NT2/D1 (cell line): ENCODE measurements at regions not wholly inside any gene's neighbourhood (a gene's known extent, or its start where the extent isn't known, plus 50 kb on each side); places are given as distances from the start of the nearest gene placed in this dataset.

Experiments
- DNase-seq: peaks from one replicate; pipeline ENCODE4 v3.0.0-alpha.2; 2011; ENCODE audit warnings: low read depth, low spot score
- H3K27me3 ChIP-seq: 2 replicates; pipeline ENCODE4 v1.6.0; 2011; ENCODE audit warnings: mild to moderate bottlenecking; ENCODE audit not compliant: insufficient read length, insufficient read depth
- H3K36me3 ChIP-seq: 2 replicates; pipeline ENCODE4 v1.6.1; 2011; ENCODE audit warnings: mild to moderate bottlenecking, low read length, mixed read lengths; ENCODE audit not compliant: insufficient read depth, insufficient read length
- H3K4me1 ChIP-seq: 2 replicates; pipeline ENCODE4 v1.5.1; 2011; ENCODE audit not compliant: insufficient read depth, insufficient read length
- H3K4me3 ChIP-seq: 2 replicates; pipeline ENCODE4 v1.5.1; 2011; ENCODE audit warnings: low read depth; ENCODE audit not compliant: insufficient read length
- H3K9ac ChIP-seq: 2 replicates; pipeline ENCODE4 v1.6.0; 2011; ENCODE audit warnings: low read depth; ENCODE audit not compliant: insufficient read length
- H3K9me3 ChIP-seq: 2 replicates; pipeline ENCODE4 v1.5.1; 2011; ENCODE audit warnings: mild to moderate bottlenecking, low read length; ENCODE audit not compliant: insufficient read depth
- SUZ12 ChIP-seq: IDR thresholded peaks from 2 replicates; pipeline ENCODE4 v1.6.1; 2011; ENCODE audit not compliant: insufficient read length, insufficient read depth; ENCODE audit errors: extremely low read depth
- YY1 ChIP-seq: IDR thresholded peaks from 2 replicates; pipeline ENCODE4 v1.6.1; 2011; ENCODE audit not compliant: insufficient read length, insufficient read depth
- ZNF274 ChIP-seq: IDR thresholded peaks from 2 replicates; pipeline ENCODE4 v1.6.1; 2011; ENCODE audit warnings: mild to moderate bottlenecking, low read depth, low read length

- no peaks in the 10 kb centered on the region for H3K36me3 ChIP-seq
- no peak overlapping the region for H3K9ac ChIP-seq
- DNase-seq, result no peak
- no peaks in the 10 kb centered on the region for H3K4me1 ChIP-seq
- H3K4me3 ChIP-seq, result no peak overlapping the region
- no peak for TF ChIP-seq YY1
- no peak for TF ChIP-seq SUZ12
- TF ChIP-seq ZNF274, result no peak
- no peaks in the 10 kb centered on the region for H3K9me3 ChIP-seq
- no peaks in the 10 kb centered on the region for H3K27me3 ChIP-seq
Measured at GRCh38 chr3:146845361-146845760, 240.2 kb upstream of the PLSCR5 start.

- H3K27me3 ChIP-seq, result no peaks in the 10 kb centered on the region
- no peak for DNase-seq
- H3K9me3 ChIP-seq, result no peaks in the 10 kb centered on the region
- no peaks in the 10 kb centered on the region for H3K4me1 ChIP-seq
- H3K36me3 ChIP-seq, result no peaks in the 10 kb centered on the region
- H3K4me3 ChIP-seq, result no peak overlapping the region
- H3K9ac ChIP-seq, result no peak overlapping the region
- TF ChIP-seq YY1, result no peak
- no peak for TF ChIP-seq ZNF274
- TF ChIP-seq SUZ12, result no peak
Measured at GRCh38 chr3:146843476-146843875, 238.3 kb upstream of the PLSCR5 start.

- no peaks in the 10 kb centered on the region for H3K9me3 ChIP-seq
- no peak overlapping the region for H3K9ac ChIP-seq
- H3K27me3 ChIP-seq, result no peaks in the 10 kb centered on the region
- H3K36me3 ChIP-seq, result no peaks in the 10 kb centered on the region
- no peak for DNase-seq
- no peak overlapping the region for H3K4me3 ChIP-seq
- H3K4me1 ChIP-seq, result no peaks in the 10 kb centered on the region
- TF ChIP-seq SUZ12 (no peak), ZNF274 (no peak), YY1 (no peak)
Measured at GRCh38 chr3:146839727-146840375, 234.7 kb upstream of the PLSCR5 start.

- no peaks in the 10 kb centered on the region for H3K9me3 ChIP-seq
- no peaks in the 10 kb centered on the region for H3K4me1 ChIP-seq
- no peak overlapping the region for H3K4me3 ChIP-seq
- no peak for DNase-seq
- H3K27me3 ChIP-seq, result no peaks in the 10 kb centered on the region
- no peaks in the 10 kb centered on the region for H3K36me3 ChIP-seq
- TF ChIP-seq YY1 (no peak), ZNF274 (no peak), SUZ12 (no peak)
- H3K9ac ChIP-seq, result no peak overlapping the region
Measured at GRCh38 chr3:146838221-146838620, 233.1 kb upstream of the PLSCR5 start.

GRCh38 chr3:146834917-146835316 is 229.8 kb upstream of the PLSCR5 start:
- DNase-seq, result no peak
- Histone ChIP-seq H3K9me3 (no peaks in the 10 kb centered on the region), H3K27me3 (no peaks in the 10 kb centered on the region), H3K36me3 (no peaks in the 10 kb centered on the region), H3K9ac (no peak overlapping the region), H3K4me3 (no peak overlapping the region), H3K4me1 (no peaks in the 10 kb centered on the region)
- TF ChIP-seq SUZ12 (no peak), YY1 (no peak), ZNF274 (no peak)

GRCh38 chr3:146832857-146833458 is 227.8 kb upstream of the PLSCR5 start:
- Histone ChIP-seq H3K4me1 (no peaks in the 10 kb centered on the region), H3K27me3 (no peaks in the 10 kb centered on the region)
- no peak for TF ChIP-seq SUZ12
- no peak for TF ChIP-seq YY1
- no peak for TF ChIP-seq ZNF274

GRCh38 chr3:146831659-146832058 is 226.5 kb upstream of the PLSCR5 start:
- Histone ChIP-seq H3K4me3 (no peak overlapping the region), H3K4me1 (no peaks in the 10 kb centered on the region), H3K36me3 (no peaks in the 10 kb centered on the region), H3K27me3 (no peaks in the 10 kb centered on the region), H3K9me3 (no peaks in the 10 kb centered on the region), H3K9ac (no peak overlapping the region)
- no peak for DNase-seq
- no peak for TF ChIP-seq ZNF274
- TF ChIP-seq SUZ12, result no peak
- no peak for TF ChIP-seq YY1

More at GRCh38 chr3:146832857-146833458, 227.8 kb upstream of the PLSCR5 start:
- Histone ChIP-seq H3K4me3 (no peak overlapping the region), H3K9ac (no peak overlapping the region), H3K9me3 (no peaks in the 10 kb centered on the region), H3K36me3 (no peaks in the 10 kb centered on the region)
- DNase-seq, result no peak
